ENCODE measurements at regions not wholly inside any gene's neighbourhood (a gene's known extent, or its start where the extent isn't known, plus 50 kb on each side); places are given as distances from the start of the nearest gene placed in this dataset.

GRCh38 chr12:115191342-115191741, 507.4 kb upstream of the TBX3 start:
- no peaks in the 10 kb centered on the region for H3K27me3 ChIP-seq (replicated peaks; ENCODE audit: insufficient read depth)
- TF ChIP-seq CTCF (IDR thresholded peaks at IDR 0.05), result no peak
- DNase-seq (ENCODE audit: low spot score), result no peak

GRCh38 chr12:115190010-115190770, 506.2 kb upstream of the TBX3 start:
- TF ChIP-seq CTCF (IDR thresholded peaks at IDR 0.05), result no peak
- Histone ChIP-seq H3K4me3 (no peak overlapping the region), H3K36me3 (no peaks in the 10 kb centered on the region), H3K9me3 (peaks cover 4% of the 10 kb centered on the region), H3K4me1 (ENCODE audit: control insufficient read depth in 1 of 2, low read depth in 2 of 2) (no peaks in the 10 kb centered on the region), H3K27me3 (replicated peaks; ENCODE audit: insufficient read depth) (no peaks in the 10 kb centered on the region), H3K27ac (no peak overlapping the region)
- ATAC-seq (ENCODE audit: insufficient number of reproducible peaks, low FRiP score, low read depth) (no peak), DNase-seq (ENCODE audit: low spot score) (no peak)

More at GRCh38 chr12:115191342-115191741, 507.4 kb upstream of the TBX3 start:
- Histone ChIP-seq H3K4me1 (ENCODE audit: control insufficient read depth in 1 of 2, low read depth in 2 of 2) (no peaks in the 10 kb centered on the region), H3K4me3 (no peak overlapping the region), H3K27ac (no peak overlapping the region), H3K9me3 (no peaks in the 10 kb centered on the region), H3K36me3 (no peaks in the 10 kb centered on the region)
- ATAC-seq (ENCODE audit: insufficient number of reproducible peaks, low FRiP score, low read depth), result no peak

- TF ChIP-seq CTCF (IDR thresholded peaks at IDR 0.05), result no peak
- ATAC-seq (ENCODE audit: insufficient number of reproducible peaks, low FRiP score, low read depth) (no peak), DNase-seq (ENCODE audit: low spot score) (no peak)
- H3K4me1 ChIP-seq (ENCODE audit: control insufficient read depth in 1 of 2, low read depth in 2 of 2), result no peaks in the 10 kb centered on the region
- H3K27me3 ChIP-seq (replicated peaks; ENCODE audit: insufficient read depth), result no peaks in the 10 kb centered on the region
- no peak overlapping the region for H3K27ac ChIP-seq
- H3K36me3 ChIP-seq, result no peaks in the 10 kb centered on the region
- H3K9me3 ChIP-seq, result peaks cover 4% of the 10 kb centered on the region
- H3K4me3 ChIP-seq, result no peak overlapping the region
Observed at GRCh38 chr12:115185506-115185905, 501.5 kb upstream of the TBX3 start.

GRCh38 chr12:115183752-115184151, 499.8 kb upstream of the TBX3 start:
- DNase-seq (ENCODE audit: low spot score), result no peak
- H3K27me3 ChIP-seq (replicated peaks; ENCODE audit: insufficient read depth), result no peaks in the 10 kb centered on the region
- H3K9me3 ChIP-seq, result peaks cover 4% of the 10 kb centered on the region
- H3K4me3 ChIP-seq, result no peak overlapping the region
- H3K36me3 ChIP-seq, result no peaks in the 10 kb centered on the region
- no peak for TF ChIP-seq CTCF (IDR thresholded peaks at IDR 0.05)
- no peak for ATAC-seq (ENCODE audit: insufficient number of reproducible peaks, low FRiP score, low read depth)
- no peaks in the 10 kb centered on the region for H3K4me1 ChIP-seq (ENCODE audit: control insufficient read depth in 1 of 2, low read depth in 2 of 2)
- no peak overlapping the region for H3K27ac ChIP-seq

GRCh38 chr12:115177899-115178298, 493.9 kb upstream of the TBX3 start:
- TF ChIP-seq CTCF (IDR thresholded peaks at IDR 0.05), result no peak
- DNase-seq (ENCODE audit: low spot score), result no peak
- no peaks in the 10 kb centered on the region for H3K9me3 ChIP-seq
- H3K4me1 ChIP-seq (ENCODE audit: control insufficient read depth in 1 of 2, low read depth in 2 of 2), result no peaks in the 10 kb centered on the region
- H3K27ac ChIP-seq, result no peak overlapping the region
- H3K27me3 ChIP-seq (replicated peaks; ENCODE audit: insufficient read depth), result no peaks in the 10 kb centered on the region
- no peaks in the 10 kb centered on the region for H3K36me3 ChIP-seq
- no peak overlapping the region for H3K4me3 ChIP-seq
- ATAC-seq (ENCODE audit: insufficient number of reproducible peaks, low FRiP score, low read depth), result no peak

Measured in thoracic aorta (tissue), 2 donors.